ENCODE measurements at regions not wholly inside any gene's neighbourhood (a gene's known extent, or its start where the extent isn't known, plus 50 kb on each side); places are given as distances from the start of the nearest gene placed in this dataset.

GRCh38 chr16:13660807-13661206 is 259.1 kb upstream of the ERCC4 start:
- ChIA-PET POLR2A (no interaction called here), CTCF (ENCODE audit: low intra/inter-chr PET ratio, low total read pairs) (no interaction called here)
- intact Hi-C loops (cut with micrococcal nuclease; ENCODE audit: unreplicated experiment): no loop called here
- no peaks in the 10 kb centered on the region for H3K79me2 ChIP-seq (ENCODE audit: insufficient read depth, low read length)
- no peaks in the 10 kb centered on the region for H3K36me3 ChIP-seq (replicated peaks in 1 of 2; ENCODE audit: control insufficient read depth in 1 of 2, insufficient read depth in 2 of 2, low read length in 2 of 2)
- FAIRE-seq: no peak
- TF ChIP-seq CHD2 (IDR thresholded peaks at IDR 0.05; ENCODE audit: low read depth, low read length) (peak; percentile 53; the same call in 1 of the 2 replicates), ZNF264 (CRISPR knock-in tag; IDR thresholded peaks at IDR 0.05) (no peak)
- H4K20me1 ChIP-seq (ENCODE audit: insufficient read depth, low read length): no peaks in the 10 kb centered on the region
- BruUV-seq (replicated peaks): no TSS peak
- peaks cover 1 to 4% of the 10 kb centered on the region in 2 experiments; a peak in 1 of 5 replicates for H3K27me3 ChIP-seq (ENCODE audit: control insufficient read depth in 1 of 2, insufficient read depth in 2 of 2, low read length in 2 of 2)
- no peak overlapping the region for H3K4me2 ChIP-seq (ENCODE audit: low read depth, low read length)
- no peak for ATAC-seq
- 14% methylated on average over 8 of the region's 8 CpGs for WGBS (ENCODE audit: low lambda C conversion rate)
- H3K27ac ChIP-seq (ENCODE audit: extremely low read length, insufficient read depth, low read length): no peak overlapping the region
- no peaks in the 10 kb centered on the region for H3K4me1 ChIP-seq (ENCODE audit: insufficient read depth, low read length)
- H3K4me3 ChIP-seq (replicated peaks in 1 of 3; ENCODE audit: insufficient read depth in 1 of 3, low read depth in 2 of 3, low read length in 3 of 3): no peak overlapping the region
- H3K9ac ChIP-seq (ENCODE audit: insufficient read depth, low read depth, low read length): no peak overlapping the region
- H2AFZ ChIP-seq (ENCODE audit: low read length): no peak overlapping the region
- in situ Hi-C loops (cut with HindIII; ENCODE audit: extremely low pct_ligation_motif_present, low pct_unique_long_range_greater_than_20kb): no loop called here
- no peak for DNase-seq (ENCODE audit: low spot score)
- 0 out of 2 replicates have a peak, but pooled peaks cover 5% of the 10 kb centered on the region for H3K9me3 ChIP-seq (ENCODE audit: low read length)

- Histone ChIP-seq H3K9ac (ENCODE audit: insufficient read depth, low read depth, low read length) (no peak overlapping the region), H3K27ac (ENCODE audit: extremely low read length, insufficient read depth, low read length) (no peak overlapping the region), H2AFZ (ENCODE audit: low read length) (no peak overlapping the region), H3K79me2 (ENCODE audit: insufficient read depth, low read length) (no peaks in the 10 kb centered on the region), H3K27me3 (ENCODE audit: control insufficient read depth in 1 of 2, insufficient read depth in 2 of 2, low read length in 2 of 2) (peaks cover 1 to 4% of the 10 kb centered on the region in 2 experiments; a peak in 1 of 5 replicates), H4K20me1 (ENCODE audit: insufficient read depth, low read length) (no peaks in the 10 kb centered on the region), H3K4me1 (ENCODE audit: insufficient read depth, low read length) (no peaks in the 10 kb centered on the region), H3K4me3 (replicated peaks in 1 of 3; ENCODE audit: insufficient read depth in 1 of 3, low read depth in 2 of 3, low read length in 3 of 3) (no peak overlapping the region), H3K4me2 (ENCODE audit: low read depth, low read length) (no peak overlapping the region), H3K36me3 (replicated peaks in 1 of 2; ENCODE audit: control insufficient read depth in 1 of 2, insufficient read depth in 2 of 2, low read length in 2 of 2) (no peaks in the 10 kb centered on the region), H3K9me3 (ENCODE audit: low read length) (peaks cover 4% of the 10 kb centered on the region; the same call in 1 of the 2 replicates)
- ChIA-PET CTCF (ENCODE audit: low intra/inter-chr PET ratio, low total read pairs) (no interaction called here), POLR2A (no interaction called here)
- FAIRE-seq: no peak
- 0% methylated on average over 1 of the region's 1 CpG for WGBS (ENCODE audit: low lambda C conversion rate)
- in situ Hi-C loops (cut with HindIII; ENCODE audit: extremely low pct_ligation_motif_present, low pct_unique_long_range_greater_than_20kb): no loop called here
- intact Hi-C loops (cut with micrococcal nuclease; ENCODE audit: unreplicated experiment): no loop called here
- TF ChIP-seq CBX2 (IDR thresholded peaks at IDR 0.05; ENCODE audit: low read depth, low read length) (no peak), CBX2 (CRISPR knock-in tag; IDR thresholded peaks at IDR 0.05; ENCODE audit: low read depth) (no peak), HNRNPK (IDR thresholded peaks at IDR 0.05; ENCODE audit: low read depth, low read length, poor library complexity, severe bottlenecking) (peak; percentile 84), PCBP2 (optimal IDR thresholded peaks at IDR 0.05; ENCODE audit: low read depth, low read length, poor library complexity, severe bottlenecking) (peak; percentile 74), MAX (IDR thresholded peaks at IDR 0.05) (no peak), LCORL (IDR thresholded peaks at IDR 0.05) (0 out of 2 replicates have a peak, but pooled peaks have one; percentile 23), LCORL (CRISPR knock-in tag; IDR thresholded peaks at IDR 0.05) (no peak), AGO2 (optimal IDR thresholded peaks at IDR 0.05; ENCODE audit: low read depth, low read length) (no peak)
- no peak for ATAC-seq
- no peak for DNase-seq (ENCODE audit: low spot score)
- BruUV-seq (replicated peaks): no TSS peak
Measured at GRCh38 chr16:13665876-13666275, 254.1 kb upstream of the ERCC4 start.
